ENCODE measurements at regions not wholly inside any gene's neighbourhood (a gene's known extent, or its start where the extent isn't known, plus 50 kb on each side); places are given as distances from the start of the nearest gene placed in this dataset.
A peak's percentile ranks its signal among the peaks of the same experiment; 100 is the strongest.

DNA sequence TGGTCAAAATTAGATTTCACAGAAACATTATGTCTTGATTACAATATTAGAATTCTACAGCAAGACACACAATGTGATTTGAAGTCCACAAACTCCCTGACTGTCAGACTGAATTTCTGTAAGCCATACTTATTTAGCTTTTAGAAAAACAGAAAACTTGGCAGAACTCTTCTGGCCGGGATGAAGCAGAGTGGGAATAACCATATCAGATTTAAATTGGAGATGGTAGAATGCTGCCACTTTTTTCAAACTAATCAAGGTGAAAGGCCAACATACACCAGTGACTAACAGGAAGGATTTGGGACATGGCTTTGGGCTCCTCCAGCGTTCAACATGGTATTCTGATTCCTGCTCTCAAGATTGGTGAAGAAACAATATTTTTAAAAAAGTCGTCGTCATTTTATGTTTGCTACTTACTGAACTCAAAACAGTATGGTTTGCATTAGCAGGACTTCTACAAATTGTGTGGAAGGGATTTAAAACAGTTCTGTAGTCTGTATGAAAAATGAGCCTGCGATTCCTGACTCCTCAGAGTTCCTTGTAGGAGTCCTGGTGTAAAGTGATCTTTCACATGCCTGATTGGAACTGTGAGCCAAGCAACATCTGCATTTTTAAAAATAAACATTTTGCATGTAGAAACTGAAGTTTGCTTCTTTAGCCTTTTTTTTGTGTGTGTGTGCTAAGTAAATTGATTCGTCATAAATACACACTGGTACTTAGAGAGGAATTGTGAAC is 297.9 kb upstream of the SOX4 start (continued):
- TF ChIP-seq ZBTB20 (tag by site-specific recombination; IDR thresholded peaks at IDR 0.05) = no peak
- TF ChIP-seq, protein P1, sequence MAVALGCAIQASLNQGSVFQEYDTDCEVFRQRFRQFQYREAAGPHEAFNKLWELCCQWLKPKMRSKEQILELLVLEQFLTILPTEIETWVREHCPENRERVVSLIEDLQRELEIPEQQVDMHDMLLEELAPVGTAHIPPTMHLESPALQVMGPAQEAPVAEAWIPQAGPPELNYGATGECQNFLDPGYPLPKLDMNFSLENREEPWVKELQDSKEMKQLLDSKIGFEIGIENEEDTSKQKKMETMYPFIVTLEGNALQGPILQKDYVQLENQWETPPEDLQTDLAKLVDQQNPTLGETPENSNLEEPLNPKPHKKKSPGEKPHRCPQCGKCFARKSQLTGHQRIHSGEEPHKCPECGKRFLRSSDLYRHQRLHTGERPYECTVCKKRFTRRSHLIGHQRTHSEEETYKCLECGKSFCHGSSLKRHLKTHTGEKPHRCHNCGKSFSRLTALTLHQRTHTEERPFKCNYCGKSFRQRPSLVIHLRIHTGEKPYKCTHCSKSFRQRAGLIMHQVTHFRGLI (tag by site-specific recombination; IDR thresholded peaks at IDR 0.05) = no peak

DNA sequence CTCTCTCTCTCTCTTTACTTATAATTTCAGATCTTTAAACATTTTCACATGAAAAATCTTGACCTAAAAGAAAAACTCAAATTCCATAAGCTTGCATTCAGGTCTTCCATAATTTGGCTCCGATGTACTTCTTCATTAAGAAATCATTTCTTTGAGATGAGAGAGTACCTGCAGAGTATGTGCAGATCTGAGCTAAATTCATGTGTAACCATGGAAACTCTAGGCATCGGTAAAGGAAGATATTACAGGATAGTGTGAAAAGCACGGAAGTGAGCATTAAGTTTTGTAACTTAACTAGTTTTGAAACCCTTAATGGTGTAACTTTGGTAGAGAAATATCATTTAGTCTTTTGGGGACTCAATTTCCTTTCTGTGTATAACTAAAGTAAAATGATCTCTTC is 295.9 kb upstream of the SOX4 start:
- H3K4me3 ChIP-seq (ENCODE audit: low read depth, low read length) = no peak overlapping the region
- no peak overlapping the region for H3K27ac ChIP-seq (ENCODE audit: extremely low read depth, low read depth, low read length)
- ChIA-PET CTCF (interaction anchor here (0.6 kb wide), 1 partner anchor 374 kb away, joined by 4 read pairs; no protein-coding TSS in a partner anchor), POLR2A (no interaction called here)
- no peak for TF ChIP-seq ZNF555 (tag by site-specific recombination; conservative IDR thresholded peaks at IDR 0.05)
- TF ChIP-seq REPIN1 (tag by site-specific recombination; IDR thresholded peaks at IDR 0.05; ENCODE audit: low read depth) = no peak
- no peak for TF ChIP-seq ZNF292 (tag by site-specific recombination; IDR thresholded peaks at IDR 0.05; ENCODE audit: borderline replicate concordance, low read depth)
- no peak for TF ChIP-seq TCF7L2 (IDR thresholded peaks at IDR 0.05; ENCODE audit: borderline replicate concordance, low read depth, low read length)
- TF ChIP-seq ZNF596 (tag by site-specific recombination; IDR thresholded peaks at IDR 0.05) = peak; percentile 49; the same call in 1 of the 2 replicates
- TF ChIP-seq ZNF248 (tag by site-specific recombination; IDR thresholded peaks at IDR 0.05) = no peak
- no peaks in the 10 kb centered on the region for H3K36me3 ChIP-seq (ENCODE audit: control insufficient read depth in 2 of 2, insufficient read depth in 1 of 2, low read length in 2 of 2)
- no peaks in the 10 kb centered on the region for H3K4me1 ChIP-seq (ENCODE audit: control insufficient read depth, insufficient read depth, low read length)
- no peaks in the 10 kb centered on the region for H3K9me3 ChIP-seq (ENCODE audit: control insufficient read depth, insufficient read depth, low read depth, low read length)

DNA sequence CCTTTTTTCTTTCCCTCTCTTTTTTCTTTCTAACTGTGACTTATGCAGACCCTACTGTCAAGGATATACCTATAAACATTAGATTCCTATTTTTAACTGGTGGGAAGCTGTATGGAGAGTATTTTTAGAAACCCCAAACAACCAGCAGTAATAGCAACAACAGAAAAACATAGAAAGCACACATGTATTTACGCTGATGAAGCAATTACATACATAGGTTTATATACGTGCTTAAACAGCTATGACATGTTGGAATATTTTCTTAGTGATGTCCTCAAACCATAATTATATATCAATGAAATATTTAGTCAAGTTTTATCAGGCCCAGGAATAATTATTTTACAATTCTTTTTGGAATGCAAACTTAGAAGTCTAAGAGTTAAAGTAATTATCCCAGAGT is 294.3 kb upstream of the SOX4 start:
- TF ChIP-seq ZNF140 (tag by site-specific recombination; IDR thresholded peaks at IDR 0.05) (no peak), GFI1B (tag by site-specific recombination; IDR thresholded peaks at IDR 0.05) (no peak), ZNF629 (tag by site-specific recombination; IDR thresholded peaks at IDR 0.05) (no peak), ZNF175 (tag by site-specific recombination; IDR thresholded peaks at IDR 0.05) (no peak), ZNF560 (tag by site-specific recombination; IDR thresholded peaks at IDR 0.05; ENCODE audit: borderline replicate concordance) (no peak)
- TF ChIP-seq, protein P2, sequence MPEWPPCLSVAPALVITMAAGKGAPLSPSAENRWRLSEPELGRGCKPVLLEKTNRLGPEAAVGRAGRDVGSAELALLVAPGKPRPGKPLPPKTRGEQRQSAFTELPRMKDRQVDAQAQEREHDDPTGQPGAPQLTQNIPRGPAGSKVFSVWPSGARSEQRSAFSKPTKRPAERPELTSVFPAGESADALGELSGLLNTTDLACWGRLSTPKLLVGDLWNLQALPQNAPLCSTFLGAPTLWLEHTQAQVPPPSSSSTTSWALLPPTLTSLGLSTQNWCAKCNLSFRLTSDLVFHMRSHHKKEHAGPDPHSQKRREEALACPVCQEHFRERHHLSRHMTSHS (tag by site-specific recombination; IDR thresholded peaks at IDR 0.05) = no peak
- TF ChIP-seq, protein P3, sequence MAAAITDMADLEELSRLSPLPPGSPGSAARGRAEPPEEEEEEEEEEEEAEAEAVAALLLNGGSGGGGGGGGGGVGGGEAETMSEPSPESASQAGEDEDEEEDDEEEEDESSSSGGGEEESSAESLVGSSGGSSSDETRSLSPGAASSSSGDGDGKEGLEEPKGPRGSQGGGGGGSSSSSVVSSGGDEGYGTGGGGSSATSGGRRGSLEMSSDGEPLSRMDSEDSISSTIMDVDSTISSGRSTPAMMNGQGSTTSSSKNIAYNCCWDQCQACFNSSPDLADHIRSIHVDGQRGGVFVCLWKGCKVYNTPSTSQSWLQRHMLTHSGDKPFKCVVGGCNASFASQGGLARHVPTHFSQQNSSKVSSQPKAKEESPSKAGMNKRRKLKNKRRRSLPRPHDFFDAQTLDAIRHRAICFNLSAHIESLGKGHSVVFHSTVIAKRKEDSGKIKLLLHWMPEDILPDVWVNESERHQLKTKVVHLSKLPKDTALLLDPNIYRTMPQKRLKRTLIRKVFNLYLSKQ (tag by site-specific recombination; IDR thresholded peaks at IDR 0.05; ENCODE audit: borderline replicate concordance) = no peak
- H3K4me3 ChIP-seq (ENCODE audit: low read depth, low read length) = no peak overlapping the region
- no peaks in the 10 kb centered on the region for H3K36me3 ChIP-seq (ENCODE audit: control insufficient read depth in 2 of 2, insufficient read depth in 1 of 2, low read length in 2 of 2)
- H3K9me3 ChIP-seq (ENCODE audit: control insufficient read depth, insufficient read depth, low read depth, low read length) = no peaks in the 10 kb centered on the region
- CTCF ChIA-PET = interaction anchor here (0.6 kb wide), 1 partner anchor 39 kb away, joined by 4 read pairs; no protein-coding TSS in a partner anchor
- H3K4me1 ChIP-seq (ENCODE audit: control insufficient read depth, insufficient read depth, low read length) = no peaks in the 10 kb centered on the region
- H3K27ac ChIP-seq (ENCODE audit: extremely low read depth, low read depth, low read length) = no peak overlapping the region
- POLR2A ChIA-PET = no interaction called here

DNA sequence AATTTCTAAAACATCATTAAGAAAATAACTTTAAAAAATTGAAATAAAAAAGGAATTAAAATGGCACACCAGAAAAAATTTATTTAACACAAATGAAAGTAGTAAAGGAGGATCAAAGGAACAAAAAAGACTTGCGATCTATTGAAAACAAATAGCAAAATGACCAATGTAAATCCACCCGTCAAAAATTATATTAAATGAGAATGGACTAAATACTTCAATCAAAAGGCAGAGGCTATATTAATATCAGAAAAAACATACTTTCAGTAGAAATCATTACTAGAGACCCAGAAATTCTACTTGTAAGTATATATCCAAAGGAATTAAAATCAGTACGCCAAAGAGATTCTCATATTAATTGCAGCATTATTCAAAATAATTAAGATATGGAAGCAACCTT is 293.1 kb upstream of the SOX4 start:
- ChIA-PET POLR2A (no interaction called here), CTCF (interaction anchor here (0.6 to 0.9 kb wide), 2 partner anchors 735 to 1284 kb away, joined by 3 to 4 read pairs; no protein-coding TSS in a partner anchor)
- H3K4me3 ChIP-seq (ENCODE audit: low read depth, low read length) = no peak overlapping the region
- H3K9me3 ChIP-seq (ENCODE audit: control insufficient read depth, insufficient read depth, low read depth, low read length) = no peaks in the 10 kb centered on the region
- H3K27ac ChIP-seq (ENCODE audit: extremely low read depth, low read depth, low read length) = no peak overlapping the region
- no peak for TF ChIP-seq ZBTB21 (tag by site-specific recombination; IDR thresholded peaks at IDR 0.05)
- no peak for TF ChIP-seq WT1 (tag by site-specific recombination; IDR thresholded peaks at IDR 0.05)
- no peak for TF ChIP-seq EGR2 (tag by site-specific recombination; IDR thresholded peaks at IDR 0.05; ENCODE audit: low read depth)
- no peak for TF ChIP-seq ZNF596 (tag by site-specific recombination; IDR thresholded peaks at IDR 0.05)
- TF ChIP-seq ZNF76 (tag by site-specific recombination; IDR thresholded peaks at IDR 0.05; ENCODE audit: borderline replicate concordance, low read depth) = no peak
- H3K36me3 ChIP-seq (ENCODE audit: control insufficient read depth in 2 of 2, insufficient read depth in 1 of 2, low read length in 2 of 2) = no peaks in the 10 kb centered on the region
- H3K4me1 ChIP-seq (ENCODE audit: control insufficient read depth, insufficient read depth, low read length) = no peaks in the 10 kb centered on the region
